ENCODE measurements at regions not wholly inside any gene's neighbourhood (a gene's known extent, or its start where the extent isn't known, plus 50 kb on each side); places are given as distances from the start of the nearest gene placed in this dataset.

- TF ChIP-seq EP300 (IDR thresholded peaks at IDR 0.05; ENCODE audit: low read depth), result no peak
- TF ChIP-seq POLR2A (IDR thresholded peaks at IDR 0.05), result no peak
- no peak for TF ChIP-seq CTCF (IDR thresholded peaks at IDR 0.05)
- TF ChIP-seq POLR2AphosphoS5 (IDR thresholded peaks at IDR 0.05), result no peak
Observed at GRCh38 chr3:171966533-171967136, 72.7 kb upstream of the FNDC3B start.

Data from transverse colon (tissue), 4 donors.